ENCODE measurements at regions not wholly inside any gene's neighbourhood (a gene's known extent, or its start where the extent isn't known, plus 50 kb on each side); places are given as distances from the start of the nearest gene placed in this dataset.

DNA sequence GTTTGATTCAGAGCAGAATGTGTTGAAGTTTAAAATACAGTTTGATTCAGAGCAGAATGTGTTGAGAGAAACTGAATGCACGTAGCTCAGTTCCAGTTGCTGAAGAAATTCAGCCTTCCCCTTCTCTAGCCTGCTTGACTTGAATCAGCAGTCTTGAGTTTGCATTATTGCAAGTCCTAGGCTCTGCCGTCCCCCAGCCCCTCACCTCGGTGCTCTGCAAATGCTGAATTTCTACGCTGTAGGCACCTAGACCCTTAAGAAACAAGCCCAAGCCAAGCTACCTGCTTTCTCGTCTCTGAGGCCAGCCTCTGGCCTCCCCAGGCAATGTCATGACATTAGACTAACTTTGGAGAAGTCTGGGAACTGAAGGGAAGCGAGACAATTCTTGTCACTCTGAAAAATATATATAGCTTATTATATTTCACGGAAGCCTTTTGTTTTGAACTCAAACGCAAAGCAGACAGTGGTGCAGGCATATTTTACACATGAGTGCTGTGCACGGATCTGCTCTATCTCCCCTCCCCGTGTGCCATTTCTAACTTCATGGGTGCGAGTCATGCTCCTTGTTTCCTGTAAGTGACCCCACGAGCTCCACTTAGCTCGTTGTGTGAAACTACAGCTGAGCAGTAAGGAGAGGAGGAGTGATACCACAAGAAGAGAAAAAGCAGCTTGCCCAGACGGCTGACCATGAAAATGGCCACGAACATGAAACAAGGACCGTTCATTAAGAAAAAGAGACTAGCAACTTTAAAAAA, 71.4 kb upstream of the DUSP22 start:
- H3K4me1 ChIP-seq: no peaks in the 10 kb centered on the region
- no peak overlapping the region for H3K9ac ChIP-seq (ENCODE audit: low read depth in 2 of 2, low read length in 2 of 2)
- H3K4me3 ChIP-seq: no peak overlapping the region
- H3K36me3 ChIP-seq: no peaks in the 10 kb centered on the region
- intact Hi-C loops (cut with DNase I): no loop called here
- no peak overlapping the region for H3K27ac ChIP-seq
- no peak for DNase-seq
- TF ChIP-seq, protein P1, sequence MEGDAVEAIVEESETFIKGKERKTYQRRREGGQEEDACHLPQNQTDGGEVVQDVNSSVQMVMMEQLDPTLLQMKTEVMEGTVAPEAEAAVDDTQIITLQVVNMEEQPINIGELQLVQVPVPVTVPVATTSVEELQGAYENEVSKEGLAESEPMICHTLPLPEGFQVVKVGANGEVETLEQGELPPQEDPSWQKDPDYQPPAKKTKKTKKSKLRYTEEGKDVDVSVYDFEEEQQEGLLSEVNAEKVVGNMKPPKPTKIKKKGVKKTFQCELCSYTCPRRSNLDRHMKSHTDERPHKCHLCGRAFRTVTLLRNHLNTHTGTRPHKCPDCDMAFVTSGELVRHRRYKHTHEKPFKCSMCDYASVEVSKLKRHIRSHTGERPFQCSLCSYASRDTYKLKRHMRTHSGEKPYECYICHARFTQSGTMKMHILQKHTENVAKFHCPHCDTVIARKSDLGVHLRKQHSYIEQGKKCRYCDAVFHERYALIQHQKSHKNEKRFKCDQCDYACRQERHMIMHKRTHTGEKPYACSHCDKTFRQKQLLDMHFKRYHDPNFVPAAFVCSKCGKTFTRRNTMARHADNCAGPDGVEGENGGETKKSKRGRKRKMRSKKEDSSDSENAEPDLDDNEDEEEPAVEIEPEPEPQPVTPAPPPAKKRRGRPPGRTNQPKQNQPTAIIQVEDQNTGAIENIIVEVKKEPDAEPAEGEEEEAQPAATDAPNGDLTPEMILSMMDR (IDR thresholded peaks at IDR 0.05): no peak
- no peaks in the 10 kb centered on the region for H3K9me3 ChIP-seq
- no peaks in the 10 kb centered on the region for H3K27me3 ChIP-seq

DNA sequence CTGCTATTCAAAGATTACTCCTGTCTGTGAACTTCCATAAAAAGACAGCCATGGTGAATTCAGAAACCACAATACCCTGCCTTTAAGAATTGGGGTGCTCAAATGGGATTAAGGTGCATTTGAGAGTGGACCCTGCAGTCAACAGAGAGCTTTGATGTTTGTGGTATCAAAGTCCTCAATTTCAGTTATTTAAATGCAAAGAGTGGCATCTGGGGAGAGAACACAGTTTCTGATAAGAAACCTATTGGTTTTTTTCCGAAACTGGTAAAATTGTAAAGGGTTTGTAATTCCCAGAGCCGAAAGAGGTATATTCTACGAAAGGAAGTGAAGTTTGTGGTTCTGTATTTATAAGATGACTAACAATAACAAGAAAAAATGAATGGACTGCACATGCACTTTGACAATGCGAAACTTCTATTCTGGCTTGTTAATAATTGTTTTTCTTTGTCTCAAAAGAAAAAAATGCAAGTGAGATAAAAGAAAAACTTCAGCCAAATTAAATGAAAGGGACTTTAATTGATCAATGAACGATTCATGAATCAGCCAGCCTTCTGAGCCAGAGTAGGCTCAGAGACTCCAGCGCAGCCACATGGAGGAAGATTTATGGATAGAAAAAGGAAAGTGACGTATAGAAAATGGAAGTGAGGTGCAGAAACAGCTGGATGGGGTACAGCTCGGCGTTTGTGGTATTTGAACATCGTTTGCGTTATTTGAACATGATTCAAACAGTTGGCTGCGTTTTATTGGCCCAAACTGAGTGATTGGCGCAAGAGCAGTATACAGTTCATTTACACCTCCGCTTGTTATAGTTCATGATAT, 70.5 kb upstream of the DUSP22 start:
- no peak overlapping the region for H3K27ac ChIP-seq

DNA sequence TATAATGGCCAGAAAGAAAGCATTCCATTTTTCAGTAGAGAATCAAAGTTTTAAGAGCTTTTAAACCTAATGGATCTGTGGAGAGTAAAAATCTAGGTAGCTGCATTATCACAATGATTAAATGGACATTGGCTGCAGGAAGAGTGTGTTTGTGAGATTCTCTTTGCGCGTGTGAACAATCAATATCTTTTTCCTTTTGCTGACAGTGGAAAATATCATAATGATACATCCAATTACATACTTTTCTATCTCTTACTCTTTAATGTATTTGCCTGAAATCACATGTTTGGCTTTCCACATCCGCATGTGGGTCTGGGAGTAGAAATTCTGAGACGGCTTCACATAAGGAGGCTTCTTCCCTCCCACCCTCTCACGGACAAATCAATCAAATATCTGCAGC, 69.8 kb upstream of the DUSP22 start:
- TF ChIP-seq, protein P1 (IDR thresholded peaks at IDR 0.05): no peak
- no peak for DNase-seq
- no peak overlapping the region for H3K27ac ChIP-seq
- H3K27me3 ChIP-seq: no peaks in the 10 kb centered on the region
- no peak overlapping the region for H3K4me3 ChIP-seq
- H3K36me3 ChIP-seq: no peaks in the 10 kb centered on the region
- H3K4me1 ChIP-seq: no peaks in the 10 kb centered on the region
- no peaks in the 10 kb centered on the region for H3K9me3 ChIP-seq
- no peak overlapping the region for H3K9ac ChIP-seq (ENCODE audit: low read depth in 2 of 2, low read length in 2 of 2)
- intact Hi-C loops (cut with DNase I): no loop called here

More for the DNA sequence above, 70.5 kb upstream of the DUSP22 start:
- Histone ChIP-seq H3K9me3 (no peaks in the 10 kb centered on the region), H3K27me3 (no peaks in the 10 kb centered on the region), H3K4me1 (no peaks in the 10 kb centered on the region), H3K9ac (ENCODE audit: low read depth in 2 of 2, low read length in 2 of 2) (no peak overlapping the region), H3K36me3 (no peaks in the 10 kb centered on the region), H3K4me3 (no peak overlapping the region)
- intact Hi-C loops (cut with DNase I): no loop called here
- TF ChIP-seq, protein P1 (IDR thresholded peaks at IDR 0.05): no peak
- no peak for DNase-seq

DNA sequence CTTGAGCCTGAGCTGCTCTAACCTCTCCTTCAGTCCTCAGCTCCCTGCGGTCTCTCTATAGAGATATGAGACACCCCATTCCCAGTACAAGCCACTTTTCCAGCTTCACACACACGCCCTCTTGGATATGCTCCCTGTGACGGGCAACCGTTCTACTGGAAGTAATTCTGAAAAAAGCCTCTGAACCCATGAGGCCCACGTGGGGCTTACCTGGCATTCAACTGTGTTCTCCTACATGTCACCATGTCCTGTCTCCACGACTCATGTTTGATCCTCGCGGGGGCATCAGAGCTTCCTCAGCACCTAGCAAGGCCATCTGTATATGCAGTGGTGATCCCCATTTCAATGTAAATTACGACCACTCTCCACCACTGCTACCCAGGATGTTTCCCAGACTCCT, 69.2 kb upstream of the DUSP22 start:
- Histone ChIP-seq H3K9ac (ENCODE audit: low read depth in 2 of 2, low read length in 2 of 2) (no peak overlapping the region), H3K4me1 (no peaks in the 10 kb centered on the region), H3K27ac (no peak overlapping the region), H3K9me3 (no peaks in the 10 kb centered on the region), H3K27me3 (no peaks in the 10 kb centered on the region), H3K4me3 (no peak overlapping the region), H3K36me3 (no peaks in the 10 kb centered on the region)
- intact Hi-C loops (cut with DNase I): no loop called here
- DNase-seq: no peak
- TF ChIP-seq, protein P1 (IDR thresholded peaks at IDR 0.05): no peak

DNA sequence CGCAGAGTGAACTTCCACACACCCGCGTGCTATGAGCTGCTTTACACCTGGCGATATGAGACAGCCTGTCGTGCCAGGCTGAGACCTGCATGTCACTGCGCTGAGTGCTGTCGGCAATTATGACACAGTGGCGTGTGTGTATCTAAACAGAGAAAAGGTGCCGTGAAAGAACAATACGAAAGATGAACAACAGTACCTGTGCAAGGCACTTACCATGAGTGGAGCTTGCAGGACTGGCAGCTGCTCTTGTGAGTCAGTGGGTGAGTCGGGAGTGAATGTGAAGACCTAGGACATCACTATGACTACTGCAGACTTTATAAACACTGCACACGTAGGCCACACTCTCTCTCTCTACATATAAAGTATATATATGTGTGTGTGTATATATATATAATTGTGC, 68.5 kb upstream of the DUSP22 start:
- H3K27ac ChIP-seq: no peak overlapping the region
- H3K27me3 ChIP-seq: no peaks in the 10 kb centered on the region
- H3K9ac ChIP-seq (ENCODE audit: low read depth in 2 of 2, low read length in 2 of 2): no peak overlapping the region
- no peaks in the 10 kb centered on the region for H3K9me3 ChIP-seq
- DNase-seq: no peak
- intact Hi-C loops (cut with DNase I): no loop called here
- no peak overlapping the region for H3K4me3 ChIP-seq
- no peaks in the 10 kb centered on the region for H3K4me1 ChIP-seq
- no peaks in the 10 kb centered on the region for H3K36me3 ChIP-seq
- TF ChIP-seq, protein P1 (IDR thresholded peaks at IDR 0.05): no peak

All from colonic mucosa (tissue), 4 donors.